ENCODE measurements at regions not wholly inside any gene's neighbourhood (a gene's known extent, or its start where the extent isn't known, plus 50 kb on each side); places are given as distances from the start of the nearest gene placed in this dataset.

GRCh38 chr9:33690143-33690933 is 105.0 kb upstream of the PRSS3 start:
- Histone ChIP-seq H3K36me3 (ENCODE audit: insufficient read depth, low read length) (no peaks in the 10 kb centered on the region), H3K4me3 (ENCODE audit: low read depth, low read length, poor library complexity, severe bottlenecking) (no peak overlapping the region), H3K79me2 (ENCODE audit: insufficient read depth, low read depth, low read length) (no peaks in the 10 kb centered on the region), H3K9me2 (ENCODE audit: insufficient read depth, low read length) (no peaks in the 10 kb centered on the region), H2AFZ (ENCODE audit: low read length) (no peak overlapping the region), H3K4me1 (ENCODE audit: insufficient read depth, low read length, poor library complexity, severe bottlenecking) (no peaks in the 10 kb centered on the region), H3K27ac (ENCODE audit: low read depth, low read length, poor library complexity, severe bottlenecking) (no peak overlapping the region), H3K4me2 (ENCODE audit: low read length) (no peak overlapping the region), H4K20me1 (ENCODE audit: insufficient read depth, low read length) (no peaks in the 10 kb centered on the region), H3K9me3 (ENCODE audit: low read length) (no peaks in the 10 kb centered on the region)
- TF ChIP-seq, protein P1, sequence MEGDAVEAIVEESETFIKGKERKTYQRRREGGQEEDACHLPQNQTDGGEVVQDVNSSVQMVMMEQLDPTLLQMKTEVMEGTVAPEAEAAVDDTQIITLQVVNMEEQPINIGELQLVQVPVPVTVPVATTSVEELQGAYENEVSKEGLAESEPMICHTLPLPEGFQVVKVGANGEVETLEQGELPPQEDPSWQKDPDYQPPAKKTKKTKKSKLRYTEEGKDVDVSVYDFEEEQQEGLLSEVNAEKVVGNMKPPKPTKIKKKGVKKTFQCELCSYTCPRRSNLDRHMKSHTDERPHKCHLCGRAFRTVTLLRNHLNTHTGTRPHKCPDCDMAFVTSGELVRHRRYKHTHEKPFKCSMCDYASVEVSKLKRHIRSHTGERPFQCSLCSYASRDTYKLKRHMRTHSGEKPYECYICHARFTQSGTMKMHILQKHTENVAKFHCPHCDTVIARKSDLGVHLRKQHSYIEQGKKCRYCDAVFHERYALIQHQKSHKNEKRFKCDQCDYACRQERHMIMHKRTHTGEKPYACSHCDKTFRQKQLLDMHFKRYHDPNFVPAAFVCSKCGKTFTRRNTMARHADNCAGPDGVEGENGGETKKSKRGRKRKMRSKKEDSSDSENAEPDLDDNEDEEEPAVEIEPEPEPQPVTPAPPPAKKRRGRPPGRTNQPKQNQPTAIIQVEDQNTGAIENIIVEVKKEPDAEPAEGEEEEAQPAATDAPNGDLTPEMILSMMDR (conservative IDR thresholded peaks at IDR 0.05; ENCODE audit: low read length), result no peak
- no peak for TF ChIP-seq EZH2phosphoT487 (IDR thresholded peaks at IDR 0.05; ENCODE audit: borderline replicate concordance, low read depth, low read length)
- intact Hi-C loops (cut with micrococcal nuclease; ENCODE audit: unreplicated experiment), result no loop called here
- no peak for DNase-seq (ENCODE audit: low spot score)
- ChIA-PET CTCF (ENCODE audit: unreplicated experiment) (no interaction called here), POLR2A (interaction anchor here (1.0 kb wide), 1 partner anchor 14 kb away, joined by 3 read pairs; no protein-coding TSS in a partner anchor)
- BruUV-seq (replicated peaks), result no TSS peak

DNA sequence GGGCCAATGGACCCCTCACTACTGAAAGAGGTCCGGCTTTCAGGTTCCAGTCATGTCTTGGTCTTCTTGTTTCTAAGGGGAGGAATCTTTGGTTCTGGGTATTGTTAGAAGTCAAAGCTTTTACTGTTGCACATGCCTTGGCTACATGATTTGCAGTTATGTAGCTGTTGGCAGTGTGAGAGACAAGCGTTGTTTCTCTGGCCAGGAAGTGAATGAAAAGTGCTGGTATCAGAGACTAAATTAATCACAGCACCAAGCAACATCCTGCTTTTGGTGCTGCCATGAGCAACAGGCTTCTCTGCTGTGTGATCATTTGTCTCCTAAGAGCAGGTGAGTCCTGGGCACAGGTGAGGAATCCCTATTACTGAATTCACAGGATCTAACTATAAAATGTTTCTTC is 100.1 kb upstream of the PRSS3 start:
- no peaks in the 10 kb centered on the region for H3K79me2 ChIP-seq (ENCODE audit: insufficient read depth, low read depth, low read length)
- no peaks in the 10 kb centered on the region for H3K4me1 ChIP-seq (ENCODE audit: insufficient read depth, low read length, poor library complexity, severe bottlenecking)
- no peak overlapping the region for H3K27ac ChIP-seq (ENCODE audit: low read depth, low read length, poor library complexity, severe bottlenecking)
- H3K9me3 ChIP-seq (ENCODE audit: low read length), result no peaks in the 10 kb centered on the region
- no peaks in the 10 kb centered on the region for H3K9me2 ChIP-seq (ENCODE audit: insufficient read depth, low read length)
- no peak overlapping the region for H3K4me3 ChIP-seq (ENCODE audit: low read depth, low read length, poor library complexity, severe bottlenecking)
- no peak overlapping the region for H2AFZ ChIP-seq (ENCODE audit: low read length)
- no peak for DNase-seq (ENCODE audit: low spot score)
- intact Hi-C loops (cut with micrococcal nuclease; ENCODE audit: unreplicated experiment), result no loop called here
- no TSS peak for BruUV-seq (replicated peaks)
- H3K4me2 ChIP-seq (ENCODE audit: low read length), result no peak overlapping the region
- CTCF ChIA-PET (ENCODE audit: unreplicated experiment), result interaction anchor here (0.5 kb wide), 1 partner anchor 83 kb away, joined by 3 read pairs; no protein-coding TSS in a partner anchor
- TF ChIP-seq, protein P1 (conservative IDR thresholded peaks at IDR 0.05; ENCODE audit: low read length), result no peak
- no peak for TF ChIP-seq EZH2phosphoT487 (IDR thresholded peaks at IDR 0.05; ENCODE audit: borderline replicate concordance, low read depth, low read length)
- H4K20me1 ChIP-seq (ENCODE audit: insufficient read depth, low read length), result no peaks in the 10 kb centered on the region
- POLR2A ChIA-PET, result no interaction called here
- no peaks in the 10 kb centered on the region for H3K36me3 ChIP-seq (ENCODE audit: insufficient read depth, low read length)

DNA sequence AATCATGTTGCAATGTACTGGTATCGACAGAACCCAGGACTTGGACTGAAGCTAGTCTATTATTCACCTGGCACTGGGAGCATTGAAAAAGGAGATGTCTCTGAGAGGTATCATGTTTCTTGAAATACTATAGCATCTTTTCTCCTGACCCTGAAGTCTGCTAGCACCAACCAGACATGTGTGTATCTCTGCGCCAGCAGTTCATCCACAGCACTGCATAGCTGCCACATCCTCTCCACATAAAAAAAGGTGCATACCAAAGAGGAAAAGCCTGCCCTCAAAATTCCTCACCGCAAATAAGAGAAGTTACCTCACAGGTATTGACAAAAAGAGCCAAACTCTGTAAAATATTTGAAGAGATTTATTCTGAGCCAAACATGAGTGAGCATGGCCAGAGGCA is 99.5 kb upstream of the PRSS3 start:
- Histone ChIP-seq H4K20me1 (ENCODE audit: insufficient read depth, low read length) (no peaks in the 10 kb centered on the region), H3K9me3 (ENCODE audit: low read length) (no peaks in the 10 kb centered on the region), H3K27ac (ENCODE audit: low read depth, low read length, poor library complexity, severe bottlenecking) (no peak overlapping the region), H3K4me3 (ENCODE audit: low read depth, low read length, poor library complexity, severe bottlenecking) (no peak overlapping the region), H3K9me2 (ENCODE audit: insufficient read depth, low read length) (no peaks in the 10 kb centered on the region), H3K79me2 (ENCODE audit: insufficient read depth, low read depth, low read length) (no peaks in the 10 kb centered on the region), H3K4me2 (ENCODE audit: low read length) (no peak overlapping the region), H3K36me3 (ENCODE audit: insufficient read depth, low read length) (no peaks in the 10 kb centered on the region), H2AFZ (ENCODE audit: low read length) (no peak overlapping the region), H3K4me1 (ENCODE audit: insufficient read depth, low read length, poor library complexity, severe bottlenecking) (no peaks in the 10 kb centered on the region)
- BruUV-seq (replicated peaks), result no TSS peak
- DNase-seq (ENCODE audit: low spot score), result no peak
- intact Hi-C loops (cut with micrococcal nuclease; ENCODE audit: unreplicated experiment), result no loop called here
- ChIA-PET POLR2A (no interaction called here), CTCF (ENCODE audit: unreplicated experiment) (no interaction called here)
- TF ChIP-seq, protein P1 (conservative IDR thresholded peaks at IDR 0.05; ENCODE audit: low read length), result no peak
- TF ChIP-seq EZH2phosphoT487 (IDR thresholded peaks at IDR 0.05; ENCODE audit: borderline replicate concordance, low read depth, low read length), result no peak
